NCI-H774 (cell line): ENCODE measurements at regions not wholly inside any gene's neighbourhood (a gene's known extent, or its start where the extent isn't known, plus 50 kb on each side); places are given as distances from the start of the nearest gene placed in this dataset.
"Not testable (repeated sequence)": the region's sequence is repeated elsewhere in the genome, so short reads cannot be mapped to it uniquely, and the experiment has no call there.

Source experiments
- DNase-seq: peaks from one replicate; lab custom pipeline; 2025; lab: John Stamatoyannopoulos, UW

- DNase-seq: peak; percentile 44
Observed at GRCh38 chr4:28092610-28093009, 1232.0 kb downstream of the STIM2 start.

- peak; percentile 82 for DNase-seq
Observed at GRCh38 chr4:28093071-28093470, 1232.4 kb downstream of the STIM2 start.

DNA sequence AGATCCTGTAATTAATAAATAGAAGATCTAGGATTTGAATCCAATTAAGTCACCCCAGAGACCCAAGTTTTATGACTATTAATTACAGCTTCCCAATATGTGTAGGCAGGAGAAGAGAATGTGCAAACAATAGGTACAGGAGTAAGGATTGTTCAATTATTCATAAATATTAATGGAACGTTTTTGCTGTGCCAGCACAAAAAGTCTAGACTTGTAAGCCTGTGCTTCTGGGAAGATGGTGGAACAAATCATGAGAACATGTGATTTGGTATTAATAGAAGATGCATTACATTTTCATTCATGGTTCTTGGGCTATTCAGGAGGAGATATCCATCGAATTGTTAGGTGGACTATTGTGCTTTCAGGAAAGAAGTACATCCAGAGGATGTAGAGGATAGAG, 1240.9 kb downstream of the STIM2 start:
- DNase-seq: no peak

- DNase-seq: no peak
Observed at GRCh38 chr4:28105271-28105859, 1244.7 kb downstream of the STIM2 start.

DNA sequence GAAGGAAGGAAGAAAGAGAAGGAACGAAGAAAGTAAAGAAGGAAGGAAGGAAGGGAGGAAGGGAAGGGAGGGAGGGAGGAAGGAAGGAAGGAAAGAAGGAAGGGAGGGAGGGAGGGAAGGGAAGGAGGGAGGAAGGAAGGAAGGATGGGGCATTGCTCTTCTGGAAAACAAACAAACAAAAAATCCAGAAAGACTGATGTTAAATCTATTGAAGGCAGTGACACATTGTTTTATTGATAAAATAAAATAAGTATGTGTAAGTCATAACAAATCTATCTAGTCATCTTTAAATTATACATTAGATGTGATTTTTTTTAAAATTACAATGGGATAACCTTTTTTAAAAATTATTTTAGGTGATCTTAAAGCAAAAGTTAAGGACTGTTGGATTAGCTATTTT, 1245.5 kb downstream of the STIM2 start:
- DNase-seq: no peak

DNA sequence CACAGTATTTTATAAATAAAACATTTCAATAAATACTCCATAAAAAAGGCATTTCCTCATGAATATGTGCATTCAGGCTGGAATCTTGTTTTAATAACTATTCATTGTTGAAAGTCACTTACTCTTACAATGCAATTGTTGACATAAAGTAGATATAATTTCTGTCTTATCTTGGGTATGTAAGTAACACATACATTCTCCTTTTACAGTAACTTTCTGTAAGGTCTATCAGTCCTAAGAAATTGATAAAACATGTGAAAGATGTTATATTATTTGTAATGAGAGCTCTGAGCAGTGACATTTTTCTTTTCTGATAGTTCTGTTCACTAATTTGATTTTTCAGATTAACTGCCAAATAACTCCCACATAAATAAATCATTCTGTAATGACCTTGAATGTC, 1249.2 kb downstream of the STIM2 start:
- no peak for DNase-seq

GRCh38 chr4:28112691-28113335, 1252.2 kb downstream of the STIM2 start:
- DNase-seq: not testable (repeated sequence)

- not testable (repeated sequence) for DNase-seq
Observed at GRCh38 chr4:28113586-28113985, 1252.9 kb downstream of the STIM2 start.

DNA sequence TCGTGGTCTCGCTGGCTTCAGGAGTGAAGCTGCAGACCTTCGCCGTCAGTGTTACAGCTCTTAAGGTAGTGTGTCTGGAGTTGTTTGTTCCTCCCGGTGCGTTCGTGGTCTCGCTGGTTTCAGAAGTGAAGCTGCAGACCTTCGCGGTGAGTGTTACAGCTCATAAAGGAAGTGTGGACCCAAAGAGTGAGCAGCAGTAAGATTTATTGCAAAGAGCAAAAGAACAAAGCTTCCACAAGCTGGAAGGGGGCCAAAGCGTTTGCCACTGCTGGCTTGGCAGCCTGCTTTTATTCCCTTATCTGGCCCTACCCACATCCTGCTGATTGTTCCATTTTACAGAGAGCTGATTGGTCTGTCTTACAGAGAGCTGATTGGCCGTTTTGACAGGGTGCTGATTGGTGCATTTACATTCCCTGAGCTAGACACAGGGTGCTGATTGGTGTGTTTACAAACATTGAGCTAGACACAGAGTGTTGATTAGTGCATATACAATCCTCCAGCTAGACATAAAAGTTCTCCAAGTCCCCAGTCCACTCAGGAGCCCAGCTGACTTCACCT, 1256.0 kb downstream of the STIM2 start:
- DNase-seq: not testable (repeated sequence)

DNA sequence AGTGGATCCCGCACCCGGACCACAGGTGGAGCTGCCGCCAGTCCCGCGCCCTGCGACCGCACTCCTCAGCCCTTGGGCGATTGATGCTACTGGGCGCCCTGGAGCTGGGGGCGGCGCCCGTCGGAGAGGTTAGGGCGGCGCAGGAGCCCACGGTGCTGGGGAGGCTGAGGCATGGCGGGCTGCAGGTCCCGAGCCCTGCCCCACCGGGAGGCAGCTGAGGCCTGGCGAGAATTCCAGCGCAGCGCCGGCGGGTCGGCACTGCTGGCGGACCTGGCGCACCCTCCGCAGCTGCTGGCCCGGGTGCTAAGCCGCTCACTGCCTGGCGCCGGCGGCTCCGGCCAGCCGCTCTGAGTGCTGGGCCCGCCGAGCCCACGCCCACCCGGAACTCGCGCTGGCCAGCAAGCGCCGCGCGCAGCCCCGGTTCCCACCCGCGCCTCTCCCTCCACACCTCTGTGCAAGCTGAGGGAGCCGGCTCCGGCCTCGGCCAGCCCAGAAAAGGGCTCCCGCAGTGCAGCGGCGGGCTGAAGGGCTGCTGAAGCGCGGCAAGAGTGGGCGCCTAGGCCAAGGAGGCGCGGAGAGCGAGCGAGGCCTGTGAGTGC, 1256.5 kb downstream of the STIM2 start:
- no peak for DNase-seq

GRCh38 chr4:28146191-28146590, 1285.5 kb downstream of the STIM2 start:
- no peak for DNase-seq

- no peak for DNase-seq
Observed at GRCh38 chr4:28148221-28148620, 1287.6 kb downstream of the STIM2 start.

- no peak for DNase-seq
Observed at GRCh38 chr4:28149762-28150161, 1289.1 kb downstream of the STIM2 start.

DNA sequence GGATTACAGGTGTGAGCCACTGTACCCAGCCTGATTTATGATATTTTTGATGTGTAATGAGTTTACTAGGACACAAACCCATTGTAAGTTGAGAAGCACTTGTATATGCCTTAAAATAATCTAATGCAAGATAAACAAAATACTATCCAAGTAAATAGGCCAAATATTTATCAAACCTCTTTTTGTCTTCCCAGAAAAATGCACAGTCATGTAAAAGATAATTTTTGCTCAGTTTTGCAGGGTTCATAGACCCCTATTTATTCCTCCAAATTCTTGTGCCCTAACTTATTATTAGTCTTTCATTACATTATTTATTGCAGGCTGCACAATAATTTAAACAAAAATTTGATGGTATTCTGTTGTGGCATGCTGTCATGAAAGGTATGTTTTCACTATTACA, 1290.7 kb downstream of the STIM2 start:
- no peak for DNase-seq

DNA sequence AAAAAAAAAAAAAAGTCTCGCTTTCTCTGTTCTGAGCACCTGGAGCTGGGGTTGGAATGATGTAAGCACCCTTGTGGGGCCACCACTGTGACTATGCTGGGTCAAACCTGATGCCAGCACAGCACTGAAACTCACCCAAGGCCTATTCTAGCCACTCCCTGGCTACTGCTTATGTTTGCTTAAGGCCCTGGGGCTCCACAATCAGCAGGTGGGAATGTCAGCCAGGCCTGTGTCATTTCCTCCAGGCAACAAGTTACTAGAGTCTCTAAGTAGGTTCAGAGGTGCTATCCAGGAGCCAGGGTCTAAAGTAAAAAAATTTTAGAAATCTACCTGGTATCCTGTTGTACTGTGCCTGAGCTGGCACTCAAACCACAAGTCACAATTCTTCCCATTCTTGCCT, 1306.8 kb downstream of the STIM2 start:
- no peak for DNase-seq

- no peak for DNase-seq
Observed at GRCh38 chr4:28176942-28177341, 1316.3 kb downstream of the STIM2 start.

DNA sequence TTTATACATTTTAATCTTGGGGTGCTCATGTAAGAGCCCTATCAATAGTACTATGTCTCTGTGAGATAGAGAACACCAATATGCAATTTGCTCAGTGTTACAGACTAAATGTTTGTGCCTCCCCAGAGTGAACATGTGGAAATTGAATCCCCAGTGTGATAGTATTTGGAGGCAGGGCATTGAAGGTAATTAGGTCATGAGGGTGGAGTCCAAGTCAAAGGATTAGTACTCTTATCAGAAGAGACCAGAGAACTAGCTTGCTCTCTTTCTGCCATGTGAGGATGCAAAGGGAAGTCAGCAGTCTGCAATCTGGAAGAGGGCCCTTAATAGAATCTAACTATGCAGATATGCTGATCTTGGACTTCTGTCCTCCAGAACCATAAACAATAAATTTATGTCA, 1317.0 kb downstream of the STIM2 start:
- DNase-seq: no peak

- no peak for DNase-seq
Observed at GRCh38 chr4:28179126-28179525, 1318.5 kb downstream of the STIM2 start.

DNA sequence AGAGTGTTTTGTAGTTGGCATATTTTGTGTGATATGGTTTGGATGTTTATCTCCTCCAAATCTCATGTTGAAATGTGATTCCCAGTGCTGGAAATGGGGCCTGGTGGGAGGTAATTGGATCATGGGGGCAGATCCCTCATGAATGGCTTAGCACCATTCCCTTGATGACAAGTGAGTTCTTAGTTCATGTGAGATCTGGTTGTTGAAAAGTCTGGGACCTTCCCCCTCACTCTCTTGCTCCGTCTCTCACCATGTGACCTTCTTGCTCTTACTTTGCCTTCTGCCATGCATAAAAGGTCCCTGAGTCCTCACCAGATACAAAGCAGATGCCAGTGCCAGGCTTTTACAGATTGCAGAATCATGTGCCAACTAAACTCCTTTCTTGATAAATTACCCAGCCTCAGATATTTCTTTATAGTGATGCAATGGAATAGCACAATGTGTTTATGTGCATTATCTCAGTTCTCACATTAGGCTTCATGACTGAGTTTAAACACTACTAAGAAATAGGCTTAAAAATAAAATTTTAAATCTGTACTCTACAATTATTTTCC, 1348.8 kb downstream of the STIM2 start:
- no peak for DNase-seq

DNA sequence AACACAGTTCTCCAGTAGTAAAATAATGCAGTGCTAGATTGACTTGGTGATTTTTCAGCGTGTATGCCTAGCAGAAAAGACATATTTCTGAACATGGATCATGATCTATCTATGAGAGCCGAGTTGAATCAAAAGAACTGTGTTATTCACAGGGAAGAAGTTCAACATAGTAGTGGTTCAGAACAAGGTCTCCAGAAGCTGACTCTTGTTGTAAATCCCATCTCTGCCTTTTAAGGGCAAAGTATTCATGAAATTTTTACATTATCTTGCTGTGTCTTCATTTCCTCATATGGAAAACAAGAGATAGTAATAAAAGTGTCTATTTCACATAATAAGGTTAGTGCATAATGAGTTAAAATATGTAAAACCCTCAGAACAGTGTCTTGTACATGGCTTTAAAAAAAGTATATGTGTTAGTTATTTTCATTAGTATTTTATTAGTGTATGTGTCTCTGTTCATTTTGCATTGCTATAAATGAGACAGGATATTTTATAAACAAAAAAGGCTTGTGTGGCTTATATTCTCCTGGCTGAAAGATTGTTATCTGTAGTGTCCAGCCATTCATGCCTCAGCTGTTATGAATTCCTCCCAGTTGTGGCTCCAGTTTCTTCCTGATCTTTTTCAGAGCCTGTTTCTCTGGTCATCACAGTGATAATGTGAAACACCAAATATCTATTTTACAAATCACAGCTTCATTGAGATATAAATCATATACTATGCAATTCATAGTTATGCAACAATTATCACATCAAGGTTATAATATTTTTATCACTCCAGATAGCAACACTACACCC, 1351.2 kb downstream of the STIM2 start:
- no peak for DNase-seq

- no peak for DNase-seq
Observed at GRCh38 chr4:28221536-28221935, 1360.9 kb downstream of the STIM2 start.

GRCh38 chr4:28225050-28225449, 1364.4 kb downstream of the STIM2 start:
- DNase-seq: peak; percentile 39
